ENCODE measurements at regions not wholly inside any gene's neighbourhood (a gene's known extent, or its start where the extent isn't known, plus 50 kb on each side); places are given as distances from the start of the nearest gene placed in this dataset.

- H3K9me2 ChIP-seq (replicated peaks; ENCODE audit: insufficient read depth, low read length): no peaks in the 10 kb centered on the region
- H3K4me3 ChIP-seq (ENCODE audit: insufficient read depth, low read length, poor library complexity, severe bottlenecking): no peak overlapping the region
- TF ChIP-seq CTCF (IDR thresholded peaks at IDR 0.05; ENCODE audit: insufficient read depth, low read length, poor library complexity, severe bottlenecking) (no peak), EZH2phosphoT487 (conservative IDR thresholded peaks at IDR 0.05; ENCODE audit: low read length) (no peak)
- H3K9ac ChIP-seq (ENCODE audit: low read length): no peak overlapping the region
- no peaks in the 10 kb centered on the region for H3K36me3 ChIP-seq (ENCODE audit: low read length)
- no peaks in the 10 kb centered on the region for H4K20me1 ChIP-seq (ENCODE audit: low read depth, low read length)
- no peak overlapping the region for H3K4me2 ChIP-seq (ENCODE audit: low read depth, low read length, poor library complexity, severe bottlenecking)
- no peak overlapping the region for H2AFZ ChIP-seq (ENCODE audit: low read depth, low read length, severe bottlenecking)
- H3K9me3 ChIP-seq (ENCODE audit: insufficient read depth, low read length): no peaks in the 10 kb centered on the region
- H3K27me3 ChIP-seq (ENCODE audit: low read length): no peaks in the 10 kb centered on the region
- no peaks in the 10 kb centered on the region for H3F3A ChIP-seq (ENCODE audit: insufficient read depth)
- no peak overlapping the region for H3K27ac ChIP-seq (ENCODE audit: low read depth, low read length)
- no peaks in the 10 kb centered on the region for H3K79me2 ChIP-seq (ENCODE audit: insufficient read depth, low read length)
Observed at GRCh38 chr13:40316301-40316700, 350.1 kb downstream of the FOXO1 start.

- Histone ChIP-seq H3K4me3 (ENCODE audit: insufficient read depth, low read length, poor library complexity, severe bottlenecking) (no peak overlapping the region), H3F3A (ENCODE audit: insufficient read depth) (no peaks in the 10 kb centered on the region), H3K79me2 (ENCODE audit: insufficient read depth, low read length) (no peaks in the 10 kb centered on the region), H3K36me3 (ENCODE audit: low read length) (no peaks in the 10 kb centered on the region), H3K27ac (ENCODE audit: low read depth, low read length) (no peak overlapping the region), H3K9me3 (ENCODE audit: insufficient read depth, low read length) (no peaks in the 10 kb centered on the region), H3K27me3 (ENCODE audit: low read length) (no peaks in the 10 kb centered on the region), H2AFZ (ENCODE audit: low read depth, low read length, severe bottlenecking) (no peak overlapping the region), H4K20me1 (ENCODE audit: low read depth, low read length) (no peaks in the 10 kb centered on the region), H3K9ac (ENCODE audit: low read length) (no peak overlapping the region), H3K9me2 (replicated peaks; ENCODE audit: insufficient read depth, low read length) (no peaks in the 10 kb centered on the region), H3K4me2 (ENCODE audit: low read depth, low read length, poor library complexity, severe bottlenecking) (no peak overlapping the region)
- TF ChIP-seq EZH2phosphoT487 (conservative IDR thresholded peaks at IDR 0.05; ENCODE audit: low read length) (no peak), CTCF (IDR thresholded peaks at IDR 0.05; ENCODE audit: insufficient read depth, low read length, poor library complexity, severe bottlenecking) (no peak)
Observed at GRCh38 chr13:40317980-40318327, 348.5 kb downstream of the FOXO1 start.

GRCh38 chr13:40318366-40318765 lies 348.1 kb downstream of the FOXO1 start:
- no peaks in the 10 kb centered on the region for H3K9me3 ChIP-seq (ENCODE audit: insufficient read depth, low read length)
- no peaks in the 10 kb centered on the region for H3K36me3 ChIP-seq (ENCODE audit: low read length)
- H3F3A ChIP-seq (ENCODE audit: insufficient read depth): no peaks in the 10 kb centered on the region
- H3K9me2 ChIP-seq (replicated peaks; ENCODE audit: insufficient read depth, low read length): no peaks in the 10 kb centered on the region
- TF ChIP-seq CTCF (IDR thresholded peaks at IDR 0.05; ENCODE audit: insufficient read depth, low read length, poor library complexity, severe bottlenecking) (no peak), EZH2phosphoT487 (conservative IDR thresholded peaks at IDR 0.05; ENCODE audit: low read length) (no peak)
- H3K4me2 ChIP-seq (ENCODE audit: low read depth, low read length, poor library complexity, severe bottlenecking): no peak overlapping the region
- H4K20me1 ChIP-seq (ENCODE audit: low read depth, low read length): no peaks in the 10 kb centered on the region
- H3K4me3 ChIP-seq (ENCODE audit: insufficient read depth, low read length, poor library complexity, severe bottlenecking): no peak overlapping the region
- H3K79me2 ChIP-seq (ENCODE audit: insufficient read depth, low read length): no peaks in the 10 kb centered on the region
- H3K9ac ChIP-seq (ENCODE audit: low read length): no peak overlapping the region
- no peak overlapping the region for H2AFZ ChIP-seq (ENCODE audit: low read depth, low read length, severe bottlenecking)
- no peak overlapping the region for H3K27ac ChIP-seq (ENCODE audit: low read depth, low read length)
- H3K27me3 ChIP-seq (ENCODE audit: low read length): no peaks in the 10 kb centered on the region

All from SU-DHL-6 (cell line).